GM12878 (cell line): ENCODE measurements at regions not wholly inside any gene's neighbourhood (a gene's known extent, or its start where the extent isn't known, plus 50 kb on each side); places are given as distances from the start of the nearest gene placed in this dataset.
A peak's percentile ranks its signal among the peaks of the same experiment; 100 is the strongest.

Experiments
- ATAC-seq: fragments of 200-7000 bp; cut with Tn5 transposase; 3 replicates; pipeline ENCODE4 v1.9.1; 2020; ENCODE audit warnings: mild to moderate bottlenecking, moderate library complexity
- BruUV-seq: library from RNA; stranded (reverse); fragments of 400-500 nt; replicated peaks from 2 replicates; lab custom pipeline; 2021; lab: Mats Ljungman, UMichigan
- CTCF ChIA-PET: fragments of 300-600 bp; sonication (Branson Sonifier 250); formaldehyde crosslinking; extraction: SDS; loops from one replicate; lab custom pipeline; 2021; ENCODE audit warnings: inconsistent platforms; lab: Yijun Ruan, JAX
- POLR2A ChIA-PET: fragments of 350-600 bp; formaldehyde crosslinking; extraction: SDS; loops from one replicate; lab custom pipeline; 2021; ENCODE audit warnings: inconsistent platforms; lab: Charles Lee
- RAD21 ChIA-PET: fragments of 300-600 bp; sonication (Branson Sonifier 250); formaldehyde crosslinking; loops from one replicate; lab custom pipeline; 2023; ENCODE audit warnings: antibody characterized with exemption; ENCODE audit not compliant: unreplicated experiment; lab: Charles Lee
- SMC1A ChIA-PET: fragments of 300-600 bp; sonication (Branson Sonifier 250); formaldehyde crosslinking; loops from one replicate; lab custom pipeline; 2023; ENCODE audit not compliant: unreplicated experiment, uncharacterized antibody; lab: Charles Lee
- DNase-seq: peaks from one replicate; pipeline ENCODE4 v3.0.0-alpha.2; 2011; ENCODE audit warnings: low read depth, low spot score
- FAIRE-seq: peaks from 3 replicates; lab custom pipeline; 2011; peaks lifted over from hg19 to GRCh38; lab: Jason Lieb, UNC
- H2AFZ ChIP-seq: 2 replicates; pipeline ENCODE4 v1.6.0; 2011; ENCODE audit warnings: low read depth, low read length, control low read depth; ENCODE audit not compliant: control insufficient read depth
- H3K27ac ChIP-seq: 2 replicates; pipeline ENCODE4 v1.5.1; 2011; ENCODE audit warnings: control low read depth; ENCODE audit not compliant: control insufficient read depth, insufficient read depth
- H3K27me3 ChIP-seq, 2 experiments: replicated peaks in 1 of 2; 2 replicates each; pipeline versions ENCODE4 v1.6.0 to v1.6.1; 2011; ENCODE audit warnings: low read length in 1 of 2; ENCODE audit not compliant: control insufficient read depth in 2 of 2, insufficient read depth in 2 of 2
- H3K36me3 ChIP-seq, 2 experiments: 2 replicates each; pipeline ENCODE4 v1.5.1; 2011; ENCODE audit warnings: low read length in 1 of 2; ENCODE audit not compliant: control insufficient read depth in 2 of 2, insufficient read depth in 2 of 2
- H3K4me1 ChIP-seq: 2 replicates; pipeline ENCODE4 v1.6.1; 2011; ENCODE audit warnings: mild to moderate bottlenecking, low read length, moderate library complexity, mixed read lengths; ENCODE audit not compliant: control insufficient read depth, insufficient read depth
- H3K4me2 ChIP-seq: 2 replicates; pipeline ENCODE4 v1.6.0; 2011; ENCODE audit warnings: control low read depth; ENCODE audit not compliant: control insufficient read depth, insufficient read depth
- H3K4me3 ChIP-seq: fragments of 200-600 bp; sonication (generic); 2 replicates; pipeline ENCODE4 v1.5.1; 2016
- H3K79me2 ChIP-seq: 2 replicates; pipeline ENCODE4 v1.6.0; 2011; ENCODE audit warnings: low read length; ENCODE audit not compliant: control insufficient read depth, insufficient read depth
- H3K9ac ChIP-seq: 2 replicates; pipeline ENCODE4 v1.8.0; 2011; ENCODE audit warnings: low read length, control low read depth, mixed read lengths; ENCODE audit not compliant: control insufficient read depth, insufficient read depth
- H3K9me3 ChIP-seq: replicated peaks from 3 replicates; pipeline ENCODE4 v1.5.1; 2011; ENCODE audit warnings: mild to moderate bottlenecking, low read length; ENCODE audit not compliant: control insufficient read depth, insufficient read depth
- H4K20me1 ChIP-seq: 2 replicates; pipeline ENCODE4 v1.6.0; 2011; ENCODE audit not compliant: control insufficient read depth, insufficient read depth
- CBX3 ChIP-seq: fragments of 200-600 bp; sonication (generic); IDR thresholded peaks from 2 replicates; pipeline ENCODE4 v1.6.1; 2016; ENCODE audit warnings: low read depth, borderline replicate concordance
- CHD4 ChIP-seq: fragments of 200-600 bp; sonication (generic); IDR thresholded peaks from 2 replicates; pipeline ENCODE4 v1.6.1; 2016; ENCODE audit warnings: mild to moderate bottlenecking
- HSF1 ChIP-seq: fragments of 150-350 bp; IDR thresholded peaks from 2 replicates; pipeline ENCODE4 v1.6.1; 2014; ENCODE audit warnings: mild to moderate bottlenecking, low read depth, low read length
- NFYB ChIP-seq: IDR thresholded peaks from 2 replicates; pipeline ENCODE4 v1.6.1; 2011; ENCODE audit warnings: low read depth, mild to moderate bottlenecking, low read length, improper control_type of control experiment, moderate library complexity; ENCODE audit not compliant: insufficient read depth
- SPI1 ChIP-seq: IDR thresholded peaks from 2 replicates; pipeline ENCODE4 v1.6.1; 2011; ENCODE audit warnings: low read depth, mild to moderate bottlenecking, low read length, moderate library complexity, borderline replicate concordance; ENCODE audit not compliant: insufficient read depth
- ZNF384 ChIP-seq: IDR thresholded peaks from 2 replicates; pipeline ENCODE4 v1.6.1; 2012; ENCODE audit warnings: low read depth, mild to moderate bottlenecking, low read length, improper control_type of control experiment, borderline replicate concordance
- WGBS: methylation state at CpG from one replicate; pipeline ENCODE4 v1.1.6; 2016; ENCODE audit warnings: low lambda C conversion rate; ENCODE audit not compliant: insufficient replicate concordance, insufficient coverage; ENCODE audit errors: missing lambda C conversion rate; 5-methylcytosine and 5-hydroxymethylcytosine counted together
- in situ Hi-C: fragments of 300-500 bp; cut with MboI; formaldehyde crosslinking; loops from 9 replicates; pipeline ENCODE4 v1.14.3; 2018; ENCODE audit warnings: mixed read lengths
- intact Hi-C: fragments of 100-400 bp; cut with micrococcal nuclease; formaldehyde crosslinking; loops from one replicate; pipeline ENCODE4 v1.14.2; 2022; ENCODE audit not compliant: unreplicated experiment

DNA sequence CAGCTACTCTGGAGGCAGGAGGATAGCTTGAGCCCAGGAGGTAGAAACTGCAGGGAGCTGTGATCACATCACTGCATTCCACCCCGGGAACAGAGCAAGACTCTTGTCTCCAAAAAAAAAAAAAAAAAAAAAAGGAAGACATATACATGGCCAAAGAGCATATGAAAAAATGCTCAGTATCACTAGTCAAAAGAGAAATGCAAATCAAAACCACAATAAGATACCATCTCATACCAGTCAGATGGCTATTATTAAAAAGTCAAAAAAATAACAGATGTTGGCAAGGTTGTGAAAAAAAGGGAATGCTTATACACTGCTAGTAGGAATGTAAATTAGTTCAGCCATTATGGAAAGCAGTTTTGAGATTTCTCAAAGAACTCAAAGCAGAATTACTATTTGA, 174.8 kb upstream of the ATF7IP start (continued):
- TF ChIP-seq HSF1: no peak
- no peak for TF ChIP-seq CBX3

DNA sequence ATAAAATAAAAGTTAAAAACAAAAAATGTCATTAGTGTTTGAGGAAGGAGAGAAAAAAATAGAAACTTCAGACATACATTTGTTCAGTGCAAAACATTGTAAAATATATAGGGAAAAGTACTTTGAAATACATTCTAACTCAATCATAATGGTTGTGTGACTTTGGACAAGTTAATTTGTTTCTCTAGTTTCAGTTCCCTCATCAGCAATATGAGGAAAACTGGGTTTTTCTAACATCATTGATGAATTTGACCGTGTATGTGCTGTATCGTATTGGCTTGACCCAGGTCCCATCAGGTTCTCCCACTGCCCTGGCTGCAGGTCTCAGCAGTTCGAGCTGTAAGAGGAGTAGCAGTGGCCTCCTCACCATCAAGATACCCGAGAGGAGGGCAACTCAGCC, 173.9 kb upstream of the ATF7IP start:
- Histone ChIP-seq H3K9ac (no peak overlapping the region), H3K79me2 (no peaks in the 10 kb centered on the region), H3K27me3 (no peaks in the 10 kb centered on the region), H3K27ac (no peak overlapping the region), H3K9me3 (no peaks in the 10 kb centered on the region; the same call in 1 of the 3 replicates), H3K4me3 (no peak overlapping the region), H4K20me1 (no peaks in the 10 kb centered on the region), H3K4me2 (0 out of 2 replicates have a peak overlapping the region, but pooled peaks have one; percentile 1), H2AFZ (no peak overlapping the region; the same call in 1 of the 2 replicates), H3K36me3 (no peaks in the 10 kb centered on the region), H3K4me1 (no peaks in the 10 kb centered on the region)
- 8% methylated on average over 4 of the region's 4 CpGs for WGBS
- ChIA-PET POLR2A (no interaction called here), RAD21 (no interaction called here), SMC1A (no interaction called here), CTCF (interaction anchor here (1.6 kb wide), 1 partner anchor 24 kb away, joined by 4 read pairs; no protein-coding TSS in a partner anchor)
- FAIRE-seq: peak; percentile 31
- ATAC-seq: peak; percentile 46
- TF ChIP-seq NFYB (no peak), ZNF384 (no peak), SPI1 (peak; percentile 66), CHD4 (no peak)
- in situ Hi-C loops (no loop called here), intact Hi-C loops (no loop called here)
- DNase-seq: no peak
- no TSS peak for BruUV-seq
